ENCODE measurements at regions not wholly inside any gene's neighbourhood (a gene's known extent, or its start where the extent isn't known, plus 50 kb on each side); places are given as distances from the start of the nearest gene placed in this dataset.

- Histone ChIP-seq H3K36me3 (ENCODE audit: insufficient read depth, low read length) (no peaks in the 10 kb centered on the region), H2AFZ (ENCODE audit: low read depth, low read length) (no peak overlapping the region), H3K9me2 (ENCODE audit: insufficient read depth, low read length) (no peaks in the 10 kb centered on the region), H4K20me1 (ENCODE audit: insufficient read depth) (no peaks in the 10 kb centered on the region), H3K79me2 (replicated peaks; ENCODE audit: insufficient read depth, low read length) (no peaks in the 10 kb centered on the region), H3K27ac (ENCODE audit: low read length) (no peak overlapping the region), H3K27me3 (ENCODE audit: insufficient read depth, low read depth, low read length) (no peaks in the 10 kb centered on the region), H3K4me2 (ENCODE audit: low read length) (no peak overlapping the region), H3F3A (ENCODE audit: insufficient read depth, low read length, poor library complexity, severe bottlenecking) (no peaks in the 10 kb centered on the region), H3K9ac (ENCODE audit: low read length) (no peak overlapping the region), H3K9me3 (ENCODE audit: low read length) (no peaks in the 10 kb centered on the region), H3K4me3 (ENCODE audit: low read length) (no peak overlapping the region)
- no peak for TF ChIP-seq TAF1 (IDR thresholded peaks at IDR 0.05; ENCODE audit: low read depth)
- no peak for TF ChIP-seq CTCF (IDR thresholded peaks at IDR 0.05; ENCODE audit: poor library complexity, severe bottlenecking)
- no peak for TF ChIP-seq EP300 (conservative IDR thresholded peaks at IDR 0.05; ENCODE audit: poor library complexity, severe bottlenecking)
- no peak for TF ChIP-seq SMC3 (conservative IDR thresholded peaks at IDR 0.05; ENCODE audit: poor library complexity)
- TF ChIP-seq EZH2 (IDR thresholded peaks at IDR 0.05; ENCODE audit: borderline replicate concordance, insufficient read depth, low read length, poor library complexity, severe bottlenecking), result no peak
- TF ChIP-seq MXI1 (conservative IDR thresholded peaks at IDR 0.05; ENCODE audit: poor library complexity, severe bottlenecking), result no peak
- no peak for TF ChIP-seq RAD21 (conservative IDR thresholded peaks at IDR 0.05)
- TF ChIP-seq POLR2AphosphoS5 (IDR thresholded peaks at IDR 0.05), result no peak
- TF ChIP-seq REST (IDR thresholded peaks at IDR 0.05; ENCODE audit: borderline replicate concordance), result no peak
Measured at GRCh38 chr6:81253821-81254220, 498.7 kb downstream of the TENT5A start.

- Histone ChIP-seq H3F3A (ENCODE audit: insufficient read depth, low read length, poor library complexity, severe bottlenecking) (no peaks in the 10 kb centered on the region), H3K36me3 (ENCODE audit: insufficient read depth, low read length) (no peaks in the 10 kb centered on the region), H3K79me2 (replicated peaks; ENCODE audit: insufficient read depth, low read length) (no peaks in the 10 kb centered on the region), H3K4me3 (ENCODE audit: low read length) (no peak overlapping the region), H2AFZ (ENCODE audit: low read depth, low read length) (no peak overlapping the region), H3K27me3 (ENCODE audit: insufficient read depth, low read depth, low read length) (no peaks in the 10 kb centered on the region), H4K20me1 (ENCODE audit: insufficient read depth) (no peaks in the 10 kb centered on the region), H3K9me3 (ENCODE audit: low read length) (no peaks in the 10 kb centered on the region), H3K27ac (ENCODE audit: low read length) (no peak overlapping the region), H3K9me2 (ENCODE audit: insufficient read depth, low read length) (no peaks in the 10 kb centered on the region), H3K9ac (ENCODE audit: low read length) (no peak overlapping the region), H3K4me2 (ENCODE audit: low read length) (no peak overlapping the region)
- TF ChIP-seq TAF1 (IDR thresholded peaks at IDR 0.05; ENCODE audit: low read depth) (no peak), EZH2 (IDR thresholded peaks at IDR 0.05; ENCODE audit: borderline replicate concordance, insufficient read depth, low read length, poor library complexity, severe bottlenecking) (no peak), REST (IDR thresholded peaks at IDR 0.05; ENCODE audit: borderline replicate concordance) (no peak), MXI1 (conservative IDR thresholded peaks at IDR 0.05; ENCODE audit: poor library complexity, severe bottlenecking) (no peak), POLR2AphosphoS5 (IDR thresholded peaks at IDR 0.05) (no peak), SMC3 (conservative IDR thresholded peaks at IDR 0.05; ENCODE audit: poor library complexity) (no peak), CTCF (IDR thresholded peaks at IDR 0.05; ENCODE audit: poor library complexity, severe bottlenecking) (no peak), RAD21 (conservative IDR thresholded peaks at IDR 0.05) (no peak), EP300 (conservative IDR thresholded peaks at IDR 0.05; ENCODE audit: poor library complexity, severe bottlenecking) (no peak)
Measured at GRCh38 chr6:81252231-81252630, 500.2 kb downstream of the TENT5A start.
